ENCODE measurements at regions not wholly inside any gene's neighbourhood (a gene's known extent, or its start where the extent isn't known, plus 50 kb on each side); places are given as distances from the start of the nearest gene placed in this dataset.

DNA sequence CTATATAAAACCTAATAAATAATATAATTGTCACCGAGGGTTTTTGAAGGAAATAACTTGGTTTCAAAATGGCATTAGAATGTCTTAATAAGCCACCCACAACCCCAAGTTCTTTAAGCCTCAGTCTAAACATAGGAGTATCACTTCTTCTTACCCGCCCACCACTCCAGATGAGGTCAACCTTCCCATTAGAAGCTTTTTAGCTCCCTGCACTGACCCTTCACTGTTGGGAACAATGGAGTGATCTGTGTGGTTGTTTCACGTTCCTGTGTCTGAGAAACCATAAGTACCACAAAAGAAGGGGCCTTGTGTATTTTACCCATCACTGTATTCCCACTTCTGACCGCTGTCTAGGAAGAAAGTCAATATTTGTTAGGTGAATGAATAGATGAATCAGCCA, 326.3 kb upstream of the ZNF521 start:
- Histone ChIP-seq H2AFZ (ENCODE audit: low read depth, low read length) (no peak overlapping the region), H3K9me1 (replicated peaks; ENCODE audit: control insufficient read depth, extremely low read depth, insufficient read depth, low read length) (no peaks in the 10 kb centered on the region), H3K9ac (replicated peaks; ENCODE audit: extremely low read depth, insufficient read depth, low read length) (no peak overlapping the region), H3K4me3 (replicated peaks in 1 of 3; ENCODE audit: insufficient read depth in 1 of 3, low read depth in 1 of 3, low read length in 3 of 3) (no peak overlapping the region), H3K79me2 (ENCODE audit: control insufficient read depth, insufficient read depth, low read length) (no peaks in the 10 kb centered on the region), H3K4me1 (ENCODE audit: control insufficient read depth, extremely low read depth, insufficient read depth, low read length) (no peaks in the 10 kb centered on the region), H3K4me2 (ENCODE audit: insufficient read depth, low read length) (no peak overlapping the region), H3K27me3 (ENCODE audit: control insufficient read depth in 2 of 2, insufficient read depth in 2 of 2, low read length in 2 of 2) (no peaks in the 10 kb centered on the region), H3K27ac (ENCODE audit: insufficient read depth, low read depth, low read length) (no peak overlapping the region), H4K20me1 (replicated peaks; ENCODE audit: control insufficient read depth, extremely low read depth, insufficient read depth, low read length) (no peaks in the 10 kb centered on the region), H3K9me3 (replicated peaks; ENCODE audit: control insufficient read depth, insufficient read depth, low read length) (no peaks in the 10 kb centered on the region), H3K36me3 (ENCODE audit: control insufficient read depth in 2 of 2, extremely low read depth in 1 of 2, insufficient read depth in 2 of 2, low read length in 2 of 2) (no peaks in the 10 kb centered on the region)
- dilution Hi-C loops (cut with MboI; ENCODE audit: extremely low pct_ligation_motif_present, low sequenced_read_pairs) (no loop called here), intact Hi-C loops (cut with micrococcal nuclease) (no loop called here)
- FAIRE-seq (no peak), DNase-seq (ENCODE audit: low read depth, low spot score) (no peak)
- TF ChIP-seq JUN (IDR thresholded peaks at IDR 0.05; ENCODE audit: borderline replicate concordance, insufficient read depth, insufficient read length, low read depth) (no peak), MYC (IDR thresholded peaks at IDR 0.05; ENCODE audit: low read depth, low read length) (no peak), POLR2AphosphoS5 (IDR thresholded peaks at IDR 0.05; ENCODE audit: insufficient read depth, low read depth, low read length) (no peak)
- TF ChIP-seq, protein P1, sequence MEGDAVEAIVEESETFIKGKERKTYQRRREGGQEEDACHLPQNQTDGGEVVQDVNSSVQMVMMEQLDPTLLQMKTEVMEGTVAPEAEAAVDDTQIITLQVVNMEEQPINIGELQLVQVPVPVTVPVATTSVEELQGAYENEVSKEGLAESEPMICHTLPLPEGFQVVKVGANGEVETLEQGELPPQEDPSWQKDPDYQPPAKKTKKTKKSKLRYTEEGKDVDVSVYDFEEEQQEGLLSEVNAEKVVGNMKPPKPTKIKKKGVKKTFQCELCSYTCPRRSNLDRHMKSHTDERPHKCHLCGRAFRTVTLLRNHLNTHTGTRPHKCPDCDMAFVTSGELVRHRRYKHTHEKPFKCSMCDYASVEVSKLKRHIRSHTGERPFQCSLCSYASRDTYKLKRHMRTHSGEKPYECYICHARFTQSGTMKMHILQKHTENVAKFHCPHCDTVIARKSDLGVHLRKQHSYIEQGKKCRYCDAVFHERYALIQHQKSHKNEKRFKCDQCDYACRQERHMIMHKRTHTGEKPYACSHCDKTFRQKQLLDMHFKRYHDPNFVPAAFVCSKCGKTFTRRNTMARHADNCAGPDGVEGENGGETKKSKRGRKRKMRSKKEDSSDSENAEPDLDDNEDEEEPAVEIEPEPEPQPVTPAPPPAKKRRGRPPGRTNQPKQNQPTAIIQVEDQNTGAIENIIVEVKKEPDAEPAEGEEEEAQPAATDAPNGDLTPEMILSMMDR (IDR thresholded peaks at IDR 0.05; ENCODE audit: extremely low read depth in 1 of 2, insufficient read depth in 1 of 2, low read depth in 1 of 2, low read length in 2 of 2), result no peak
- ChIA-PET CTCF (no interaction called here), POLR2A (no interaction called here)
- no TSS peak for BruUV-seq (replicated peaks)

DNA sequence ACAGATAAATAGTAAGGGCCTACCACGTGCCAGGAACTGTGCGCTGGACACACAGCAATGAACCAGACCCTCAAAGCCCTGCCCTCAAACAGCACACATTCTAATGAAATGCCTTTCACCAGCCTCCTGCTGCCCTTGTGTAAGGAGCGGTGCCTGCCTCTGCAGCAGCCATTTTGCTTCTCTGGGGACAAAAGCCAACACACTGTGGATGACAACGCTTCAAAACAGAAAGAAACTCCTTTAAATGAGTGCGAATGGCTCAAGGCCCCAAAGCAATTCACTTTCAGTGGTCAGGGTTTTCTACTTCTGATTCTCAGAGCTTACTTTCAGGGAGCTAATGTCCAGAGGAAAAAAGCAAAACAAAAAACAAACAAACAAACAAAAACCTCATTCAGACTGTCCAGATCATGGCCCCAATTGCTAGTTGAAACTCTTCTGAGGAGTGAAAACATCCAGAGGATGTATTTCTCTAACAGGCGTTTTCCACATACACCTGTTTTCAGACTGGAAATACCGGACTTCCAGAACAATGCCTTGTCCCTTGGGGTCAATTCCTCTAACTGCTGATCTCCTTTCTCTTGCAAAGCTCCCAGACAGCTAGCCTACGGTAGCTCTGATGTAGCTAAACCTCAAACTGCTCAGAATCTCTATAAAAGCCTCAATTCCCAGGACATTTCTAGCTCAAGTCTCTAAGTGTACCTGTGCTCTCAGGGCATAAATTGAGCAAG, 323.3 kb upstream of the ZNF521 start:
- TF ChIP-seq MYC (IDR thresholded peaks at IDR 0.05; ENCODE audit: low read depth, low read length), result no peak
- no peaks in the 10 kb centered on the region for H3K4me1 ChIP-seq (ENCODE audit: control insufficient read depth, extremely low read depth, insufficient read depth, low read length)
- peak; percentile 12 for FAIRE-seq
- CTCF ChIA-PET, result no interaction called here
- dilution Hi-C loops (cut with MboI; ENCODE audit: extremely low pct_ligation_motif_present, low sequenced_read_pairs), result no loop called here
- intact Hi-C loops (cut with micrococcal nuclease), result no loop called here
- H3K36me3 ChIP-seq (ENCODE audit: control insufficient read depth in 2 of 2, extremely low read depth in 1 of 2, insufficient read depth in 2 of 2, low read length in 2 of 2), result no peaks in the 10 kb centered on the region
- POLR2A ChIA-PET, result no interaction called here
- no peak overlapping the region for H3K27ac ChIP-seq (ENCODE audit: insufficient read depth, low read depth, low read length)
- H3K9me3 ChIP-seq (replicated peaks; ENCODE audit: control insufficient read depth, insufficient read depth, low read length), result no peaks in the 10 kb centered on the region
- H3K79me2 ChIP-seq (ENCODE audit: control insufficient read depth, insufficient read depth, low read length), result no peaks in the 10 kb centered on the region
- H3K9me1 ChIP-seq (replicated peaks; ENCODE audit: control insufficient read depth, extremely low read depth, insufficient read depth, low read length), result no peaks in the 10 kb centered on the region
- no peaks in the 10 kb centered on the region for H4K20me1 ChIP-seq (replicated peaks; ENCODE audit: control insufficient read depth, extremely low read depth, insufficient read depth, low read length)
- DNase-seq (ENCODE audit: low read depth, low spot score), result peak; percentile 4
- H3K4me3 ChIP-seq (replicated peaks in 1 of 3; ENCODE audit: insufficient read depth in 1 of 3, low read depth in 1 of 3, low read length in 3 of 3), result no peak overlapping the region
- H3K4me2 ChIP-seq (ENCODE audit: insufficient read depth, low read length), result no peak overlapping the region
- no TSS peak for BruUV-seq (replicated peaks)
- H2AFZ ChIP-seq (ENCODE audit: low read depth, low read length), result peak overlapping the region; percentile 60
- H3K9ac ChIP-seq (replicated peaks; ENCODE audit: extremely low read depth, insufficient read depth, low read length), result no peak overlapping the region
- H3K27me3 ChIP-seq (ENCODE audit: control insufficient read depth in 2 of 2, insufficient read depth in 2 of 2, low read length in 2 of 2), result no peaks in the 10 kb centered on the region
